SU-DHL-6 (cell line): ENCODE measurements at regions not wholly inside any gene's neighbourhood (a gene's known extent, or its start where the extent isn't known, plus 50 kb on each side); places are given as distances from the start of the nearest gene placed in this dataset.

ENCODE experiments used
- H2AFZ ChIP-seq: fragments of 200-600 bp; sonication (generic); 2 replicates; pipeline ENCODE4 v1.6.1; 2014; ENCODE audit warnings: low read depth, mild to moderate bottlenecking, moderate library complexity, mixed read lengths, antibody characterized with exemption, low read length; ENCODE audit not compliant: severe bottlenecking
- H3F3A ChIP-seq: fragments of 200-600 bp; shearing (Covaris generic); 2 replicates; pipeline ENCODE4 v1.6.0; 2016; ENCODE audit warnings: antibody characterized with exemption, mild to moderate bottlenecking; ENCODE audit not compliant: insufficient read depth
- H3K27ac ChIP-seq: fragments of 200-600 bp; sonication (generic); 2 replicates; pipeline ENCODE4 v1.5.1; 2016; ENCODE audit warnings: low read depth, mild to moderate bottlenecking, low read length, moderate library complexity, mixed read lengths
- H3K27me3 ChIP-seq: fragments of 200-600 bp; sonication (generic), shearing (Covaris generic); 2 replicates; pipeline ENCODE4 v1.6.0; 2014; ENCODE audit warnings: mild to moderate bottlenecking, low read length
- H3K36me3 ChIP-seq: fragments of 200-600 bp; sonication (generic); 2 replicates; pipeline ENCODE4 v1.6.1; 2014; ENCODE audit warnings: mild to moderate bottlenecking, low read length, mixed read lengths
- H3K4me2 ChIP-seq: fragments of 300-600, 200-600 bp; shearing (Covaris generic), sonication (generic); 2 replicates; pipeline ENCODE4 v1.6.0; 2014; ENCODE audit warnings: low read length, low read depth, mild to moderate bottlenecking; ENCODE audit not compliant: poor library complexity, severe bottlenecking
- H3K4me3 ChIP-seq: fragments of 200-600 bp; sonication (generic); 2 replicates; pipeline ENCODE4 v1.5.1; 2014; ENCODE audit warnings: antibody characterized with exemption, low read length, mild to moderate bottlenecking, mixed read lengths; ENCODE audit not compliant: insufficient read depth, poor library complexity, severe bottlenecking
- H3K79me2 ChIP-seq: fragments of 200-600 bp; sonication (generic); 2 replicates; pipeline ENCODE4 v1.6.1; 2014; ENCODE audit warnings: mild to moderate bottlenecking, low read length, moderate library complexity; ENCODE audit not compliant: insufficient read depth
- H3K9ac ChIP-seq: fragments of 200-600 bp; sonication (generic); 2 replicates; pipeline ENCODE4 v1.7.0; 2014; ENCODE audit warnings: mild to moderate bottlenecking, low read length
- H3K9me2 ChIP-seq: fragments of 200-600 bp; sonication (generic); replicated peaks from 2 replicates; pipeline ENCODE4 v1.6.1; 2014; ENCODE audit warnings: low read length; ENCODE audit not compliant: insufficient read depth
- H3K9me3 ChIP-seq: fragments of 200-600 bp; sonication (generic); 2 replicates; pipeline ENCODE4 v1.6.1; 2014; ENCODE audit warnings: low read length, mixed read lengths; ENCODE audit not compliant: insufficient read depth
- H4K20me1 ChIP-seq: fragments of 200-600 bp; sonication (generic); 2 replicates; pipeline ENCODE4 v1.6.1; 2014; ENCODE audit warnings: low read depth, mild to moderate bottlenecking, antibody characterized with exemption, low read length, moderate library complexity, mixed read lengths
- CTCF ChIP-seq: fragments of 200-600 bp; sonication (generic); IDR thresholded peaks from one replicate; pipeline ENCODE4 v1.5.1; 2017; ENCODE audit warnings: antibody characterized with exemption, mild to moderate bottlenecking, low read length, moderate library complexity; ENCODE audit not compliant: insufficient read depth, poor library complexity, severe bottlenecking
- EZH2phosphoT487 ChIP-seq: fragments of 200-600 bp; sonication (generic), shearing (Covaris generic); conservative IDR thresholded peaks from 2 replicates; pipeline ENCODE4 v1.6.1; 2018; ENCODE audit warnings: mild to moderate bottlenecking, antibody characterized with exemption, low read length, moderate library complexity, mixed read lengths

DNA sequence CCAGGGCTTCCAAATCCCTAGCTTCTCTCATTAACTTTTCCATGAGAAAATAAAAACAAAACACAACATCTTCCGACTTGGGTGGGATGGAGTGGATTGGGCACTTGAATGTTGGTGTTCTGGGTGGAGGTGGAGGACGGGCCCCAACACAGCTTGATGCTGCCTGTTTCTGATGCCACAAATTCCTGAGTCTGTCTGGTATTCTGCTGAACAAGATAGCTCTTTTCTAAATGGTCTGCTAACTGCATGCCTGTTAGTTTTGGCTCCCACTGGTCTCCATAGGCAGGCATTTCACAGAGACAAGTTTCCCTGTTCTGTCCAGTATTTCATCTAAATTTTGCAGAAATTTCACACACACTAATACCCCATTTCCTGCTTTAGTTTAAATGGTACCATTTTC lies 160.9 kb upstream of the FZD8 start:
- no peaks in the 10 kb centered on the region for H4K20me1 ChIP-seq
- no peak overlapping the region for H3K27ac ChIP-seq
- H3K4me3 ChIP-seq, result no peak overlapping the region
- H3K79me2 ChIP-seq, result no peaks in the 10 kb centered on the region
- no peak overlapping the region for H3K9ac ChIP-seq
- no peaks in the 10 kb centered on the region for H3K36me3 ChIP-seq
- no peaks in the 10 kb centered on the region for H3K27me3 ChIP-seq
- H2AFZ ChIP-seq, result no peak overlapping the region
- no peaks in the 10 kb centered on the region for H3K9me2 ChIP-seq
- no peaks in the 10 kb centered on the region for H3F3A ChIP-seq
- no peaks in the 10 kb centered on the region for H3K9me3 ChIP-seq
- no peak overlapping the region for H3K4me2 ChIP-seq
- TF ChIP-seq CTCF, result no peak
- TF ChIP-seq EZH2phosphoT487, result no peak

DNA sequence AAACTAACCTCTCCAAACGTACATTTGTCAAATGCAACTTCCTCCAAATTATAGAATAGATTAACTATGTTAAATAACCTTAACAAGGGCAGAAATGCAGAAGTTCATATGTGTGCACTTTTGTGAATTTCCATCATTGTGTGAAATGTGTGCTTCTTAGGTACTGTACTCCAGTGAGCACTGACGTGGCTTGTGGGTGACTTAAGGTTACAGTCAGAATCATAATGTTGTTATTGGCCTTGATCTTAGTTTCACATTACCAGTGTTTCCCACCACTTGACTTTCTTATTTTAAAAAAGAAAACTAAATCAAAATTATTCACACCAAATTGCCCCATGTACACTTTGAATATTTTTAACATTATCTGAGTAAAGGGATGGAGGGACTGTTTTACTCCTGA lies 155.1 kb upstream of the FZD8 start:
- Histone ChIP-seq H3K27ac (no peak overlapping the region), H3K9ac (no peak overlapping the region), H3F3A (no peaks in the 10 kb centered on the region), H4K20me1 (no peaks in the 10 kb centered on the region), H3K36me3 (no peaks in the 10 kb centered on the region), H3K4me3 (no peak overlapping the region), H2AFZ (no peak overlapping the region), H3K4me2 (no peak overlapping the region), H3K9me2 (no peaks in the 10 kb centered on the region), H3K27me3 (no peaks in the 10 kb centered on the region), H3K9me3 (no peaks in the 10 kb centered on the region), H3K79me2 (no peaks in the 10 kb centered on the region)
- TF ChIP-seq CTCF (no peak), EZH2phosphoT487 (no peak)

DNA sequence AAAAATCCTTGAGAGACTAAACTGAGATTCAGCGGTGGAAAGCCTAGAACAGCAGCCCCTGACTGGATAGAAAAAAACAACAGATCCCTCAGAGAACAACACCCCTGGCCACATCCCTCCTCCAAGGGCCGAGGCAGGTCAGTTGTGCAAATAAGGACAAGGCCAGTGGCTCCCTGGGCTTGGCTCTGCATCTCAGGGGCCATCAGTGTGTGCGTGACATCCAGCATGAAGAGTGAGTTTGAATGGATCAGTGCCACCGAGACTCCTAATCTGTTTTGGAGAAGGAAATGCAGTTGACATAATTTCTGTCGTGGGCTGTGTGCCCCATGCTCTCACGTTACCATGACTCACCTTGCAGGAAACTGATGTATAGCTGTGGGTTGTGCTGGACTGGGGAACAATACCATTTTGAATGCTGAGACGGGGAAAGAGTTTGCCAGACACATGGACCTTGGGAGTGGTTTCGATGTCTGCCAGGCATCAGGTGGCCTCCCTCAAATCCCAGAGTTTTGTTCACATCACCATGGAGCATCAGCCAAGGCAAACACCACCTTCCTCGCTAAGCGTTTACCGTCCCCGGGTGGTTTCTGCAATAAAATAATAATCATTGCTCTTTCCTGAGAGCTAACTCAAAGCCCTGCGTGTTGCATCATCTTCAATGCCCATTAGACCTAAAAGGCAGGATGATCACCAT lies 153.2 kb upstream of the FZD8 start:
- Histone ChIP-seq H3K4me3 (no peak overlapping the region), H3K79me2 (no peaks in the 10 kb centered on the region), H3K9me2 (no peaks in the 10 kb centered on the region), H2AFZ (no peak overlapping the region), H3K27me3 (no peaks in the 10 kb centered on the region), H3K9me3 (no peaks in the 10 kb centered on the region), H4K20me1 (no peaks in the 10 kb centered on the region), H3K4me2 (no peak overlapping the region), H3F3A (no peaks in the 10 kb centered on the region), H3K36me3 (no peaks in the 10 kb centered on the region), H3K27ac (no peak overlapping the region), H3K9ac (no peak overlapping the region)
- TF ChIP-seq CTCF (no peak), EZH2phosphoT487 (no peak)
